GM13977 (cell line): ENCODE measurements at regions not wholly inside any gene's neighbourhood (a gene's known extent, or its start where the extent isn't known, plus 50 kb on each side); places are given as distances from the start of the nearest gene placed in this dataset.

Experiments
- DNase-seq: peaks from one replicate; pipeline ENCODE4 v3.0.0; 2012; ENCODE audit warnings: low spot score
- in situ Hi-C: fragments of 300-500 bp; cut with MboI; formaldehyde crosslinking; loops from one replicate; pipeline ENCODE4 v1.12.0; 2022; ENCODE audit warnings: low sequenced_read_pairs, low pct_unique_long_range_greater_than_20kb, mixed read lengths, inconsistent platforms; ENCODE audit not compliant: unreplicated experiment
- TF ChIP-seq, protein P1 (sequence below): IDR thresholded peaks from 2 replicates; pipeline ENCODE4 v1.5.1; 2012; ENCODE audit warnings: mild to moderate bottlenecking, control low read depth; ENCODE audit not compliant: insufficient read depth; ENCODE audit errors: extremely low read depth, missing control alignments

DNA sequence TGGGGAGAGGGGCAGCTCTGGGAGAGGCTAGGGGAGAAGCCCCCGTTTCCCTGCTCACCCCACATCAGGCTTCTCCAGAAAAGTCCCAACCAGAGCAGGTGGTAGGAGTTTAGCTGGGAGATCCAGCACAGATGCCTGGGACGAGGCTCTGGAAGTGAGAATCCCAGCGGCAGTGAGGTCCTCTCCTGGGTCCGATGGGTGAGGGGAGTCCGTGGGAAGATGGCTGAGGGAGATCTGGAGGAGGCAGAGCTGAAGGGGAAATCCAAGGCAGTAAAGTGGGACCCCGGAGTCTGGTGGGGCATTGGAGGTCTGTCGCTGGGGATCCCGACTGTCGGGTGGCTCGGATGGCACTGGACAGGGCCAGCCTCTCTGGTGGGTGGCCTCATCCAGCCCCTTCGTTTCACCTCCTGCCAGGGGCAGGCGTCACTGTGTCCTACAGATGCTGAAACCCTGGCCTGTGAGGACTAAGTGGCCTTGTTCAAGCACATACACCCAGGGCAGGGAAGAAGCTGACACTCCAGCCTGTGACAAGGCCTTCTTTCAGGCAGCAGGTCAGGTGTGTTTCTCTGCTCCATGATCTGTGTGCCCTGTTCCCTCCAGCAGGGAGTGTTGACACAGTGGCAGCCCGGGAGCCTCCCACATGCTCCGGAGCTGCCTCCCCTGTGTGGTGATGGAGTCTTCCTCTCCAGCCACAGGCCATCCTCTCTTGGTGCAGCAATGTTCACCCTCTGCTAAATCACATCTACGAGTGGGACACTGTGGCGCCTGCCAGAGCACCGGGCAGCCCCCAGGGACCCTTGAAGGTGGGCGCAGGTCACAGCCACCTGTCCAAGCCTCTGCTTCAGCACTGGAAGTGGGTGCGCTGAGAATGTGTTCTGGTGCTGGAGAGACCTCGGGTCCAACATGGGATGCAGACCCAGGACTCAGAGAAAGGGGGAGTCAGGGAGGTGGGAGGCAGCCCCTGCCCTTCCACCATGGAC is 850.8 kb downstream of the BRD1 start:
- TF ChIP-seq, protein P1, sequence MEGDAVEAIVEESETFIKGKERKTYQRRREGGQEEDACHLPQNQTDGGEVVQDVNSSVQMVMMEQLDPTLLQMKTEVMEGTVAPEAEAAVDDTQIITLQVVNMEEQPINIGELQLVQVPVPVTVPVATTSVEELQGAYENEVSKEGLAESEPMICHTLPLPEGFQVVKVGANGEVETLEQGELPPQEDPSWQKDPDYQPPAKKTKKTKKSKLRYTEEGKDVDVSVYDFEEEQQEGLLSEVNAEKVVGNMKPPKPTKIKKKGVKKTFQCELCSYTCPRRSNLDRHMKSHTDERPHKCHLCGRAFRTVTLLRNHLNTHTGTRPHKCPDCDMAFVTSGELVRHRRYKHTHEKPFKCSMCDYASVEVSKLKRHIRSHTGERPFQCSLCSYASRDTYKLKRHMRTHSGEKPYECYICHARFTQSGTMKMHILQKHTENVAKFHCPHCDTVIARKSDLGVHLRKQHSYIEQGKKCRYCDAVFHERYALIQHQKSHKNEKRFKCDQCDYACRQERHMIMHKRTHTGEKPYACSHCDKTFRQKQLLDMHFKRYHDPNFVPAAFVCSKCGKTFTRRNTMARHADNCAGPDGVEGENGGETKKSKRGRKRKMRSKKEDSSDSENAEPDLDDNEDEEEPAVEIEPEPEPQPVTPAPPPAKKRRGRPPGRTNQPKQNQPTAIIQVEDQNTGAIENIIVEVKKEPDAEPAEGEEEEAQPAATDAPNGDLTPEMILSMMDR: no peak
- DNase-seq: no peak
- in situ Hi-C loops: no loop called here

DNA sequence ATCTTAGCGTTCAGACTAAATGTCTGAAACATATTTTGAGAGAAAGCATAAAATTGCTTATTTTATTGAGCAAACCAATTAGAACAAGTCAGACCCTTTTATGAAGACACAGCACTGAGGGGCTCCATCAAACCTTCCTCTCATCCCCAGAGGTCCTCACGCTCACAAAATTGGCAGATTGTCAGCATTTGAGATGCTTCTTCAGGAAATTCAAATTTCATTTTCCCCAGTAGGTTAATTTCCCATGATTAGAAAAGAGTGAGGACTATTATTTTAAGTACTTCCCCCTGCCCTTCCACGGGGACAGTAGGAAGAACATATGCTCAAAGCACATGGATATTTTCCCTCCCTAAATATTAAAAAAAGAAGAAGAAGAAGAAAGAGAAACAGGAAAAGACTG is 851.8 kb downstream of the BRD1 start:
- in situ Hi-C loops: no loop called here
- no peak for DNase-seq
- TF ChIP-seq, protein P1: no peak

DNA sequence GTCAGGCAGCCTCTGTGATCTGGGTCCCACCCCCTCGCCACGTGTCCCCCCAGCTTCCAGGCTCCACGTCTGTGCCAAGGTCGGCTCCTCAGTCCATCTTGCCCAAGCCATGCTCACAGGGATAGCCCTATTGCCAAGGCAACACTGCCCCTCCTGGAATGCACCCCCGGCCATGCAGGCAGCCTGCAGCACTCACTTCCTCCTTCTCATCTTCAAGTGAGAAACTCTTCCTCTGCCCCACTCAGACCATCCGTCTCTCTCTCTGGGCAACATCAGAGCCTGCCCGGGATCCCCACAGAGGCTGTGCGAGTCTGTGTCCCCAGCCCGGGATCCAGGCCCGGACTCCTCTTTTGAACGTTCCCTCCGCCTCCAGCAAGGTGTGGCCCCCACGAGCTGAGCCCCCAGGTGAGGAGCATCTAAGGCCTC is 852.3 kb downstream of the BRD1 start:
- TF ChIP-seq, protein P1: no peak
- DNase-seq: no peak
- in situ Hi-C loops: no loop called here

DNA sequence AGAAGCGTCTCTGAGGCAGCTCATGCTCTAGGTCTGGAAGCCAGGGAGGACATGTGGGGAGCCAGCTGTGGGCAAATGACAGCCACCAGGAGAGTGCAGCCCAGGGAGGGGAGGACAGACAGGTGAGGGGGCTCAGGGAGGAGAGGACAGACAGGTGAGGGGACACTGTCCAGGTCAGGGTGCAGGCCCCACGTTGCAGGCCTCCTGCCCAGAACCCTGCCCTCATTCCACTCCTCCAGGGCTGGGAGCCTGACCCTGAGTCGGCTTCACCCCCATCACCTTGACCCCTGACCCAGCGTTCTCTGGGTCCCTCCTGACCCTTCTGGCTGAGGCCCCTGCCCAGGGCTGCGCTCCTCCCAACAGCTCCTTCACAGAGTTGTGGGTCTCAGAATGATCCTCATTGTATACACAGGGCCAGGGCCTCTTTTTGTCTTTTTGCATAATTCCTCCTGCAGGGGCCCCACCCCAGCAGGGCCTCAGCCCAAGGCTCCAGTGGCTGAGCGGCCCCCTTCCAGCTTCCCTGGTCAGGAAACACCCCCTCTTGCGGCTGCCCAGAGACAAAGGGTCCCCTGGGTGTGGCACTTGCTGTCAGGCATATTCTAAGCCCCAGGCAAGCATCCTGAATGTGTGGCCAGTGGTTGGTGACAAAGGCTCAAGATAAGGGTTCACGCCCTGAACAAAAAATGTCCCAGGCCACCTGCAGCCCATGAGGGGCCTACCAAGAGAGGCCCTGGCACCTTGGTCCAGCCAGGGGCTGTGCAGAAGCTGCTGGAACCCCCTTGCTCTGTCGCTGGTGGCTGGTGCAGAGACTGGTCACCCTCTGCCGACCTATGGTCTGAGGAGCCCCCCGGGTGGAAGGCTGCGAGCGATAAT is 853.0 kb downstream of the BRD1 start:
- TF ChIP-seq, protein P1: no peak
- no peak for DNase-seq
- in situ Hi-C loops: loop anchor here (25.0 kb wide), 1 partner anchor 88 kb away; no protein-coding TSS in a partner anchor

DNA sequence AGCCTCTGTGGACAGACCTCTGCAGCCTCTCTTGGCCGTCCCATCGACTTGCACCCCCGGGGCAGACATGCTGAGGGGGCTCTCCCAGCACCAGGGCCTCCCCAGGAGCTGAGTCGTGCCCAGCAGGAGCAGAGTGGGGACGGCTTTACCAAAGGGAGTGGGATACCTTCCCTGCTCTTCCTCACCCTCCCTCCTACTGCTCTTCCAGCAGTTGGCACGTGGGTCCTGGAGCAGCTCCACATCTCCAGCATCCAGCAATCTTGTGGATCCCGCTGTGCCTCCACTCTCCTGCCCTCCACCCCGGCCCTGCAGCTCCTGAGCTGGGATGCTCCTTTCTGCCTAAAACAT is 854.0 kb downstream of the BRD1 start:
- DNase-seq: no peak
- in situ Hi-C loops: loop anchor here (25.0 kb wide), 1 partner anchor 89 kb away; no protein-coding TSS in a partner anchor
- TF ChIP-seq, protein P1: no peak

DNA sequence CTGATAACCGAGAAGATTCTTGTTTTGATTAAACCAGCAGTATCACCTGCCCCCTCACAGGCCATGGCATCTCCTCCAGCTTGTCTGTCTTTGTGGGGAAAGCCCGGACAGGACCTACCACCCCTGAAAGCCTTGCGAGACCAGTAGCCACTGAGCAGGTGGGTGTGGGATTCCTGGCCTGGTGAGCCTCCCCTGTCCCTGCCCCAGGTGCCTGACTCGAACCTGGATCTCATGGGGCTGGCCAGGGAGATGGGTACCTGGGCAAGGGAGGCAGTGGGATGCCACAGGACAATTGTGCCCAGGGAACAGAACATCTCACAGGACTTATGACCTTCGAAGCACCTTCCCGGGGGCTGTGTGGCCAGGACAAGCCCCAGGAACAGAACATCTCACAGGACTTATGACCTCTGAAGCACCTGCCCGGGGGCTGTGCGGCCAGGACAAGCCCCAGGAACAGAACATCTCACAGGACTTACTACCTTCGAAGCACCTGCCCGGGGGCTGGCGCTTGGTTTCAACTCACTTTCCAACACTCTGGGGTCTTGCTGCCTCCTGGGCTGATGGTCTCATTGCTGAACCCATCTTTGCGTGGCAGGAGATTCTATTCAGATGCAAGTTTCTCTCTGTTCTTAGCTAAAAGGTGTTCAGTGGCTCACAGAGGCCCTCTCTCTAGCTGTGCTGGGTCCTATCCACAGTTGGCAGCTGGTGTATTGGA is 854.5 kb downstream of the BRD1 start:
- DNase-seq: no peak
- TF ChIP-seq, protein P1: no peak
- in situ Hi-C loops: loop anchor here (25.0 kb wide), 1 partner anchor 89 kb away; no protein-coding TSS in a partner anchor
